SK-N-SH (cell line): ENCODE measurements at regions not wholly inside any gene's neighbourhood (a gene's known extent, or its start where the extent isn't known, plus 50 kb on each side); places are given as distances from the start of the nearest gene placed in this dataset.

Source experiments
- CTCF ChIA-PET: fragments of 300-600, 350-600 bp; formaldehyde crosslinking; extraction: SDS; loops from one replicate; lab custom pipeline; 2021; lab: Yijun Ruan, JAX
- POLR2A ChIA-PET: fragments of 350-600 bp; sonication (Branson Sonifier 250); formaldehyde crosslinking; extraction: SDS; loops from one replicate; lab custom pipeline; 2020; ENCODE audit warnings: antibody characterized with exemption, inconsistent platforms; lab: Yijun Ruan, JAX
- DNase-seq: peaks from one replicate; pipeline ENCODE4 v3.0.0; 2012
- H2AFZ ChIP-seq: fragments of 200-600 bp; sonication (generic); 2 replicates; pipeline ENCODE4 v1.8.1; 2016; ENCODE audit warnings: antibody characterized with exemption, mild to moderate bottlenecking, low read depth
- H3F3A ChIP-seq: fragments of 200-600 bp; sonication (generic); replicated peaks from 2 replicates; pipeline ENCODE3; 2016; ENCODE audit warnings: antibody characterized with exemption, mild to moderate bottlenecking; ENCODE audit not compliant: insufficient read depth
- H3K27ac ChIP-seq, 2 experiments: fragments of 200-500 bp in 1 of 2; fragments of 200-600 bp in 1 of 2; sonication (Bioruptor generic) in 1 of 2; sonication (generic), shearing (Covaris generic) in 1 of 2; 2 replicates each; pipeline versions ENCODE4 v1.5.1 to v1.6.1; 2014 to 2016; ENCODE audit warnings: low read depth in 2 of 2, inconsistent platforms in 1 of 2, low read length in 1 of 2, mild to moderate bottlenecking in 1 of 2, mixed read lengths in 1 of 2
- H3K27me3 ChIP-seq: fragments of 200-600 bp; sonication (generic), shearing (Covaris generic); 2 replicates; pipeline ENCODE4 v1.6.1; 2016; ENCODE audit warnings: mixed run types; ENCODE audit not compliant: insufficient read depth
- H3K36me3 ChIP-seq, 2 experiments: fragments of 200-500 bp in 1 of 2; fragments of 200-600 bp in 1 of 2; sonication (Bioruptor generic) in 1 of 2; sonication (generic) in 1 of 2; replicated peaks in 1 of 2; 2 replicates each; pipeline versions ENCODE3 to v1.5.1; 2014 to 2016; ENCODE audit warnings: low read length in 1 of 2, mild to moderate bottlenecking in 1 of 2; ENCODE audit not compliant: insufficient read depth in 2 of 2, control insufficient read depth in 1 of 2
- H3K4me1 ChIP-seq, 2 experiments: fragments of 200-500 bp in 1 of 2; fragments of 200-600 bp in 1 of 2; sonication (Bioruptor generic) in 1 of 2; sonication (generic), shearing (Covaris generic) in 1 of 2; 2 replicates each; pipeline versions ENCODE4 v1.5.1 to v1.6.1; 2014 to 2016; ENCODE audit warnings: low read depth in 1 of 2, low read length in 1 of 2, mixed run types in 1 of 2; ENCODE audit not compliant: insufficient read depth in 2 of 2, control insufficient read depth in 1 of 2
- H3K4me2 ChIP-seq: fragments of 200-600 bp; sonication (generic), shearing (Covaris generic); 2 replicates; pipeline ENCODE4 v1.6.1; 2017; ENCODE audit warnings: mixed run types
- H3K4me3 ChIP-seq, 2 experiments: fragments of 200-500 bp in 1 of 2; fragments of 200-600 bp in 1 of 2; sonication (Bioruptor generic) in 1 of 2; sonication (generic), shearing (Covaris generic) in 1 of 2; 2 replicates each; pipeline versions ENCODE4 v1.5.1 to v1.8.1; 2014 to 2016; ENCODE audit warnings: low read depth in 2 of 2, inconsistent platforms in 1 of 2, low read length in 1 of 2, mild to moderate bottlenecking in 1 of 2, mixed read lengths in 1 of 2, moderate library complexity in 1 of 2
- H3K79me2 ChIP-seq: fragments of 200-600 bp; sonication (generic); 2 replicates; pipeline ENCODE4 v1.8.1; 2017; ENCODE audit warnings: mild to moderate bottlenecking; ENCODE audit not compliant: insufficient read depth
- H3K9ac ChIP-seq: fragments of 200-600 bp; sonication (generic); 2 replicates; pipeline ENCODE4 v1.6.1; 2017; ENCODE audit warnings: mixed run types
- H3K9me2 ChIP-seq: fragments of 200-600 bp; sonication (generic); 2 replicates; pipeline ENCODE4 v1.6.1; 2017; ENCODE audit warnings: mixed run types
- H3K9me3 ChIP-seq: fragments of 200-600 bp; sonication (generic); 2 replicates; pipeline ENCODE4 v1.6.1; 2017; ENCODE audit warnings: mixed run types, mild to moderate bottlenecking, moderate library complexity
- H4K20me1 ChIP-seq: fragments of 200-600 bp; sonication (generic); 2 replicates; pipeline ENCODE4 v1.6.1; 2017; ENCODE audit warnings: mild to moderate bottlenecking, mixed run types; ENCODE audit not compliant: insufficient read depth
- GATA2 ChIP-seq: sonication (generic); formaldehyde crosslinking; IDR thresholded peaks from 2 replicates; pipeline ENCODE4 v1.5.0; 2020; ENCODE audit warnings: mild to moderate bottlenecking, missing genetic modification reagents
- JUND ChIP-seq: IDR thresholded peaks from 2 replicates; pipeline ENCODE4 v1.4.0; 2012
- MXI1 ChIP-seq: IDR thresholded peaks from 2 replicates; pipeline ENCODE4 v1.6.1; 2012; ENCODE audit warnings: mild to moderate bottlenecking, low read depth, low read length, improper control_type of control experiment
- NFIC ChIP-seq: IDR thresholded peaks from 2 replicates; pipeline ENCODE4 v1.4.0; 2012; ENCODE audit warnings: borderline replicate concordance
- NRF1 ChIP-seq: IDR thresholded peaks from 2 replicates; pipeline ENCODE4 v1.6.1; 2012; ENCODE audit warnings: low read depth, mild to moderate bottlenecking, low read length
- WGBS: methylation state at CpG from one replicate; pipeline ENCODE4 v1.1.6; 2017; ENCODE audit warnings: low lambda C conversion rate; 5-methylcytosine and 5-hydroxymethylcytosine counted together
- TF ChIP-seq, protein P1 (sequence below): IDR thresholded peaks from 2 replicates; pipeline ENCODE4 v1.4.0; 2012; ENCODE audit warnings: low read depth, borderline replicate concordance
- TF ChIP-seq, protein P2 (sequence below): fragments of 150-350 bp; IDR thresholded peaks from 2 replicates; pipeline ENCODE4 v1.6.1; 2016; ENCODE audit warnings: mild to moderate bottlenecking, low read depth, low read length

DNA sequence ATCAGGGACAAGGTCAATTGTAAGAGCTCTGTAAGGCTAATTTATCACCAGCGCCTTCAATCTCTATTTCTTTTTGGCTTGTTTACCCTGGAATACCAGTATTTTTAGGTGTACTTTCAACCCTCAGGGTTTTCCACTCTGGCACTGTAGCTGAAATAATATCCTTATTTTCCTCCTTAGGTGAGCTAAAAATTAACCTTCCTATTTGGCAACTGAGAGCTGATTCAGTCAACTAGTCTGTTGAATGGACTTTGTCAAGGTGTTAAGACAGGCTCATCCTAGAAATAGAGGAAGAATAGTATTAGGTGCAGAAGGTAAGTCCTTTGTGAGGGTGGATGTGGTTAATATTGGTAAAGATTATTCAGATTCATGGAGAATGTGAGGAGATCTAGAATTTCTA, 101.3 kb upstream of the BANK1 start (continued):
- TF ChIP-seq, protein P1, sequence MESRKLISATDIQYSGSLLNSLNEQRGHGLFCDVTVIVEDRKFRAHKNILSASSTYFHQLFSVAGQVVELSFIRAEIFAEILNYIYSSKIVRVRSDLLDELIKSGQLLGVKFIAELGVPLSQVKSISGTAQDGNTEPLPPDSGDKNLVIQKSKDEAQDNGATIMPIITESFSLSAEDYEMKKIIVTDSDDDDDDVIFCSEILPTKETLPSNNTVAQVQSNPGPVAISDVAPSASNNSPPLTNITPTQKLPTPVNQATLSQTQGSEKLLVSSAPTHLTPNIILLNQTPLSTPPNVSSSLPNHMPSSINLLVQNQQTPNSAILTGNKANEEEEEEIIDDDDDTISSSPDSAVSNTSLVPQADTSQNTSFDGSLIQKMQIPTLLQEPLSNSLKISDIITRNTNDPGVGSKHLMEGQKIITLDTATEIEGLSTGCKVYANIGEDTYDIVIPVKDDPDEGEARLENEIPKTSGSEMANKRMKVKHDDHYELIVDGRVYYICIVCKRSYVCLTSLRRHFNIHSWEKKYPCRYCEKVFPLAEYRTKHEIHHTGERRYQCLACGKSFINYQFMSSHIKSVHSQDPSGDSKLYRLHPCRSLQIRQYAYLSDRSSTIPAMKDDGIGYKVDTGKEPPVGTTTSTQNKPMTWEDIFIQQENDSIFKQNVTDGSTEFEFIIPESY: no peak
- TF ChIP-seq MXI1 (no peak), NFIC (no peak), GATA2 (CRISPR knock-in tag) (no peak)
- TF ChIP-seq, protein P2, sequence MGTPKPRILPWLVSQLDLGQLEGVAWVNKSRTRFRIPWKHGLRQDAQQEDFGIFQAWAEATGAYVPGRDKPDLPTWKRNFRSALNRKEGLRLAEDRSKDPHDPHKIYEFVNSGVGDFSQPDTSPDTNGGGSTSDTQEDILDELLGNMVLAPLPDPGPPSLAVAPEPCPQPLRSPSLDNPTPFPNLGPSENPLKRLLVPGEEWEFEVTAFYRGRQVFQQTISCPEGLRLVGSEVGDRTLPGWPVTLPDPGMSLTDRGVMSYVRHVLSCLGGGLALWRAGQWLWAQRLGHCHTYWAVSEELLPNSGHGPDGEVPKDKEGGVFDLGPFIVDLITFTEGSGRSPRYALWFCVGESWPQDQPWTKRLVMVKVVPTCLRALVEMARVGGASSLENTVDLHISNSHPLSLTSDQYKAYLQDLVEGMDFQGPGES: no peak

DNA sequence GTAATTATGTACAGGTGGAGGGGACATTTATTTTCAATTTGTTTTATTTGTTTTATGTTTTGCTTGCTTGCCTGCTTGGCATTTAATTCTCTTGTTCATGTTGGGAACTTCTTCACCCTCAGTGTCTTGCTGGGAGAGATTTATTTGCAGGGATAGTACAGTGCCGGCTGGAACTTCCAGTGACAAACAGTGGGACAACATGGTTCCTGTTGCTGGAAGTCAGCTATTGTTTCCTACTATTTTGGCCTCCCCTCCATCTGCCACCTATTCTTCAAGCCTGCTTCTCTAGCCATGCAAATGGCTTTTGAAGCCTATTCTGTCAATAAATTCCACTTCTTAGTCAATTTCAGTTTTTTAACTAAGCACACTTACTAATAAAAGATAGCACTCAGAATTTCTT, 105.4 kb upstream of the BANK1 start:
- no peaks in the 10 kb centered on the region for H3K4me1 ChIP-seq

DNA sequence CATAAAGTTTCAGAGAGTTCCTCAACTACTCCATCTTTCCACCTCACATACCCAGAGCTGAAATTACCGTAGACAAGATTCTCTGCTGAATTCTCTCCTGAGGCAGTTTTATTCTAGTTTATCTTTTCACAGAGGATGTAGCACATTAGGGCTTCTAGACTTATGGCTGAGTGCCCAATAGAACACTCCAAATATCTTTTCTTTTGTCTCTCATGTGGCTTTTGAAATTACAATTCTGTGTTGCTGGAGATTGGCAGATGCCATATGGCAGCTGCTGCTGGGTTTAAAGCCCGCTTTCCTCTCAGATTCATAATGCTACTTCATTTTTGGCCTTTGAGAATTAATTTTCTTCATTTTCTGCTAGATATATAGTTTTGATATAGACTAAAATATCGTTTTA, 107.6 kb upstream of the BANK1 start:
- Histone ChIP-seq H3K4me3 (no peak overlapping the region), H2AFZ (no peak overlapping the region), H3K4me1 (no peaks in the 10 kb centered on the region), H3K9me3 (no peaks in the 10 kb centered on the region), H4K20me1 (no peaks in the 10 kb centered on the region), H3K79me2 (no peaks in the 10 kb centered on the region), H3K36me3 (no peaks in the 10 kb centered on the region), H3K9ac (no peak overlapping the region), H3K27ac (no peak overlapping the region), H3K9me2 (no peaks in the 10 kb centered on the region), H3K27me3 (no peaks in the 10 kb centered on the region), H3K4me2 (no peak overlapping the region), H3F3A (no peaks in the 10 kb centered on the region)
- POLR2A ChIA-PET: no interaction called here
- CTCF ChIA-PET: no interaction called here
- WGBS: 68% methylated on average over 3 of the region's 3 CpGs
- no peak for TF ChIP-seq JUND
- DNase-seq: no peak

More for the DNA sequence above, 105.4 kb upstream of the BANK1 start:
- POLR2A ChIA-PET: no interaction called here
- no peaks in the 10 kb centered on the region for H4K20me1 ChIP-seq
- H3K36me3 ChIP-seq: no peaks in the 10 kb centered on the region
- no peak overlapping the region for H3K9ac ChIP-seq
- TF ChIP-seq NRF1: no peak
- H3K4me3 ChIP-seq: no peak overlapping the region
- H3K79me2 ChIP-seq: no peaks in the 10 kb centered on the region
- 100% methylated on average over 1 of the region's 1 CpG for WGBS
- H3K9me2 ChIP-seq: no peaks in the 10 kb centered on the region
- H3K27ac ChIP-seq: no peak overlapping the region
- H3K27me3 ChIP-seq: no peaks in the 10 kb centered on the region
- CTCF ChIA-PET: no interaction called here
- H2AFZ ChIP-seq: no peak overlapping the region
- no peaks in the 10 kb centered on the region for H3F3A ChIP-seq
- DNase-seq: no peak
- no peaks in the 10 kb centered on the region for H3K9me3 ChIP-seq
- no peak overlapping the region for H3K4me2 ChIP-seq
